Liver (tissue), 3 donors: ENCODE measurements at regions not wholly inside any gene's neighbourhood (a gene's known extent, or its start where the extent isn't known, plus 50 kb on each side); places are given as distances from the start of the nearest gene placed in this dataset.

Experiments
- RAD21 ChIP-seq, 2 donors: IDR thresholded peaks; 2 replicates each; pipeline ENCODE4 v1.6.1; 2016; ENCODE audit warnings: antibody characterized with exemption in 2 of 2, mild to moderate bottlenecking in 2 of 2
- TF ChIP-seq, protein P1 (sequence below): fragments of 150-350 bp; IDR thresholded peaks from 2 replicates; pipeline ENCODE4 v1.5.1; 2017; ENCODE audit warnings: improper control_type of control experiment, low read depth, low read length; ENCODE audit not compliant: missing input control
- TF ChIP-seq, protein P2 (sequence below): IDR thresholded peaks from 2 replicates; pipeline ENCODE4 v1.6.1; 2016; ENCODE audit warnings: antibody characterized with exemption, mild to moderate bottlenecking
- donor health status: healthy.
- donor health status: healthy.

GRCh38 chr5:4765411-4765810 is 374.7 kb upstream of the ADAMTS16 start:
- TF ChIP-seq, protein P1, sequence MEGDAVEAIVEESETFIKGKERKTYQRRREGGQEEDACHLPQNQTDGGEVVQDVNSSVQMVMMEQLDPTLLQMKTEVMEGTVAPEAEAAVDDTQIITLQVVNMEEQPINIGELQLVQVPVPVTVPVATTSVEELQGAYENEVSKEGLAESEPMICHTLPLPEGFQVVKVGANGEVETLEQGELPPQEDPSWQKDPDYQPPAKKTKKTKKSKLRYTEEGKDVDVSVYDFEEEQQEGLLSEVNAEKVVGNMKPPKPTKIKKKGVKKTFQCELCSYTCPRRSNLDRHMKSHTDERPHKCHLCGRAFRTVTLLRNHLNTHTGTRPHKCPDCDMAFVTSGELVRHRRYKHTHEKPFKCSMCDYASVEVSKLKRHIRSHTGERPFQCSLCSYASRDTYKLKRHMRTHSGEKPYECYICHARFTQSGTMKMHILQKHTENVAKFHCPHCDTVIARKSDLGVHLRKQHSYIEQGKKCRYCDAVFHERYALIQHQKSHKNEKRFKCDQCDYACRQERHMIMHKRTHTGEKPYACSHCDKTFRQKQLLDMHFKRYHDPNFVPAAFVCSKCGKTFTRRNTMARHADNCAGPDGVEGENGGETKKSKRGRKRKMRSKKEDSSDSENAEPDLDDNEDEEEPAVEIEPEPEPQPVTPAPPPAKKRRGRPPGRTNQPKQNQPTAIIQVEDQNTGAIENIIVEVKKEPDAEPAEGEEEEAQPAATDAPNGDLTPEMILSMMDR: no peak
- TF ChIP-seq RAD21 (IDR thresholded peaks at IDR 0.05): no peak
- TF ChIP-seq, protein P2, sequence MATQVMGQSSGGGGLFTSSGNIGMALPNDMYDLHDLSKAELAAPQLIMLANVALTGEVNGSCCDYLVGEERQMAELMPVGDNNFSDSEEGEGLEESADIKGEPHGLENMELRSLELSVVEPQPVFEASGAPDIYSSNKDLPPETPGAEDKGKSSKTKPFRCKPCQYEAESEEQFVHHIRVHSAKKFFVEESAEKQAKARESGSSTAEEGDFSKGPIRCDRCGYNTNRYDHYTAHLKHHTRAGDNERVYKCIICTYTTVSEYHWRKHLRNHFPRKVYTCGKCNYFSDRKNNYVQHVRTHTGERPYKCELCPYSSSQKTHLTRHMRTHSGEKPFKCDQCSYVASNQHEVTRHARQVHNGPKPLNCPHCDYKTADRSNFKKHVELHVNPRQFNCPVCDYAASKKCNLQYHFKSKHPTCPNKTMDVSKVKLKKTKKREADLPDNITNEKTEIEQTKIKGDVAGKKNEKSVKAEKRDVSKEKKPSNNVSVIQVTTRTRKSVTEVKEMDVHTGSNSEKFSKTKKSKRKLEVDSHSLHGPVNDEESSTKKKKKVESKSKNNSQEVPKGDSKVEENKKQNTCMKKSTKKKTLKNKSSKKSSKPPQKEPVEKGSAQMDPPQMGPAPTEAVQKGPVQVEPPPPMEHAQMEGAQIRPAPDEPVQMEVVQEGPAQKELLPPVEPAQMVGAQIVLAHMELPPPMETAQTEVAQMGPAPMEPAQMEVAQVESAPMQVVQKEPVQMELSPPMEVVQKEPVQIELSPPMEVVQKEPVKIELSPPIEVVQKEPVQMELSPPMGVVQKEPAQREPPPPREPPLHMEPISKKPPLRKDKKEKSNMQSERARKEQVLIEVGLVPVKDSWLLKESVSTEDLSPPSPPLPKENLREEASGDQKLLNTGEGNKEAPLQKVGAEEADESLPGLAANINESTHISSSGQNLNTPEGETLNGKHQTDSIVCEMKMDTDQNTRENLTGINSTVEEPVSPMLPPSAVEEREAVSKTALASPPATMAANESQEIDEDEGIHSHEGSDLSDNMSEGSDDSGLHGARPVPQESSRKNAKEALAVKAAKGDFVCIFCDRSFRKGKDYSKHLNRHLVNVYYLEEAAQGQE: no peak
